Loucy (cell line): ENCODE measurements at regions not wholly inside any gene's neighbourhood (a gene's known extent, or its start where the extent isn't known, plus 50 kb on each side); places are given as distances from the start of the nearest gene placed in this dataset.

Source experiments
- H2AFZ ChIP-seq: fragments of 200-600 bp; sonication (generic); 2 replicates; pipeline ENCODE4 v1.6.0; 2016; ENCODE audit warnings: antibody characterized with exemption, mild to moderate bottlenecking, low read length, moderate library complexity
- H3F3A ChIP-seq: fragments of 200-600 bp; 2 replicates; pipeline ENCODE4 v1.6.0; 2016; ENCODE audit warnings: antibody characterized with exemption, low read depth, mild to moderate bottlenecking
- H3K27me3 ChIP-seq: fragments of 200-600 bp; sonication (generic); 2 replicates; pipeline ENCODE4 v1.6.1; 2014; ENCODE audit warnings: low read length, mild to moderate bottlenecking; ENCODE audit not compliant: insufficient read depth, poor library complexity, severe bottlenecking
- H3K36me3 ChIP-seq: fragments of 200-600 bp; sonication (generic); 2 replicates; pipeline ENCODE4 v1.6.1; 2016; ENCODE audit warnings: low read length; ENCODE audit not compliant: insufficient read depth
- H3K4me1 ChIP-seq: fragments of 200-600 bp; sonication (generic); 2 replicates; pipeline ENCODE4 v1.5.1; 2014; ENCODE audit warnings: low read length, mild to moderate bottlenecking; ENCODE audit not compliant: insufficient read depth, poor library complexity, severe bottlenecking
- H3K4me2 ChIP-seq: fragments of 200-600 bp; sonication (generic); 2 replicates; pipeline ENCODE4 v1.6.0; 2014; ENCODE audit warnings: antibody characterized with exemption, low read length, low read depth, mild to moderate bottlenecking; ENCODE audit not compliant: poor library complexity, severe bottlenecking
- H3K4me3 ChIP-seq: fragments of 200-600 bp; sonication (generic); 2 replicates; pipeline ENCODE4 v1.5.1; 2014; ENCODE audit warnings: low read length, mild to moderate bottlenecking, mixed read lengths; ENCODE audit not compliant: poor library complexity, severe bottlenecking
- H3K79me2 ChIP-seq: fragments of 200-600 bp; sonication (generic); 2 replicates; pipeline ENCODE4 v1.6.1; 2014; ENCODE audit warnings: low read length; ENCODE audit not compliant: insufficient read depth
- H3K9ac ChIP-seq: fragments of 200-600 bp; sonication (generic); 2 replicates; pipeline ENCODE4 v1.6.0; 2014; ENCODE audit warnings: mild to moderate bottlenecking, low read depth, low read length, moderate library complexity; ENCODE audit not compliant: poor library complexity, severe bottlenecking
- H3K9me2 ChIP-seq: fragments of 200-600 bp; sonication (generic); replicated peaks from 2 replicates; pipeline ENCODE4 v1.6.1; 2016; ENCODE audit warnings: low read depth, low read length, mixed read lengths
- H3K9me3 ChIP-seq: fragments of 200-600 bp; sonication (generic); 2 replicates; pipeline ENCODE4 v1.6.1; 2014; ENCODE audit warnings: mild to moderate bottlenecking, antibody characterized with exemption, low read length, low read depth; ENCODE audit not compliant: insufficient read depth
- H4K20me1 ChIP-seq: fragments of 200-600 bp; sonication (generic); 2 replicates; pipeline ENCODE4 v1.6.0; 2014; ENCODE audit warnings: antibody characterized with exemption, low read length, mild to moderate bottlenecking; ENCODE audit not compliant: insufficient read depth, poor library complexity, severe bottlenecking
- EZH2phosphoT487 ChIP-seq: fragments of 200-600 bp; IDR thresholded peaks from 2 replicates; pipeline ENCODE4 v1.6.1; 2018; ENCODE audit warnings: antibody characterized with exemption, mild to moderate bottlenecking, moderate library complexity, borderline replicate concordance
- TF ChIP-seq, protein P1 (sequence below): fragments of 200-600 bp; sonication (generic); conservative IDR thresholded peaks from 2 replicates; pipeline ENCODE4 v1.5.1; 2014; ENCODE audit warnings: mild to moderate bottlenecking, antibody characterized with exemption, low read length

DNA sequence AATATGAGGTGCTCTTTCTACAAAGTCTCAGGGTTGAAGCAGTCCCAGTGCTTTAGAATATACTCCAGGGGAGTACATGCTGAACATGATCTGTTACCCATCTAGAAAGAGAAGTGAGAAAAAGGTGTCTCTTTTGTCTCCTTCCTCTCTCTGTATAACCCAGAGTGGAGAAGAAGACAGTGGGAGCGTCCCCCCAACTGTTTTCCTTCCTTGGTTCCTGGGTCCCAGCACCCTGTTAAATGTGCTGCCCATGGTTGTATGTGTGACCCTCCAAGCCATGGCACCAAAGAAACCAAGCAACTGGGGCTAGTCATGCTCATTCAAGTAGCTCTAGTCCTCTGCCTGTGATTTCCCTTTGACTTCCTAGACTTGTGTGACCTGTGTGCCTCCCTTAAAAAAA, 683.7 kb downstream of the TBL1XR1 start:
- Histone ChIP-seq H3K27me3 (no peaks in the 10 kb centered on the region), H4K20me1 (no peaks in the 10 kb centered on the region), H3K4me3 (no peak overlapping the region), H3K9ac (no peak overlapping the region), H3K4me1 (no peaks in the 10 kb centered on the region), H3K4me2 (no peak overlapping the region), H3K79me2 (no peaks in the 10 kb centered on the region), H3K9me3 (peaks cover 4% of the 10 kb centered on the region; the same call in 1 of the 2 replicates), H3F3A (no peaks in the 10 kb centered on the region), H3K36me3 (no peaks in the 10 kb centered on the region), H2AFZ (no peak overlapping the region), H3K9me2 (no peaks in the 10 kb centered on the region)
- TF ChIP-seq, protein P1, sequence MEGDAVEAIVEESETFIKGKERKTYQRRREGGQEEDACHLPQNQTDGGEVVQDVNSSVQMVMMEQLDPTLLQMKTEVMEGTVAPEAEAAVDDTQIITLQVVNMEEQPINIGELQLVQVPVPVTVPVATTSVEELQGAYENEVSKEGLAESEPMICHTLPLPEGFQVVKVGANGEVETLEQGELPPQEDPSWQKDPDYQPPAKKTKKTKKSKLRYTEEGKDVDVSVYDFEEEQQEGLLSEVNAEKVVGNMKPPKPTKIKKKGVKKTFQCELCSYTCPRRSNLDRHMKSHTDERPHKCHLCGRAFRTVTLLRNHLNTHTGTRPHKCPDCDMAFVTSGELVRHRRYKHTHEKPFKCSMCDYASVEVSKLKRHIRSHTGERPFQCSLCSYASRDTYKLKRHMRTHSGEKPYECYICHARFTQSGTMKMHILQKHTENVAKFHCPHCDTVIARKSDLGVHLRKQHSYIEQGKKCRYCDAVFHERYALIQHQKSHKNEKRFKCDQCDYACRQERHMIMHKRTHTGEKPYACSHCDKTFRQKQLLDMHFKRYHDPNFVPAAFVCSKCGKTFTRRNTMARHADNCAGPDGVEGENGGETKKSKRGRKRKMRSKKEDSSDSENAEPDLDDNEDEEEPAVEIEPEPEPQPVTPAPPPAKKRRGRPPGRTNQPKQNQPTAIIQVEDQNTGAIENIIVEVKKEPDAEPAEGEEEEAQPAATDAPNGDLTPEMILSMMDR: no peak
- TF ChIP-seq EZH2phosphoT487: no peak

DNA sequence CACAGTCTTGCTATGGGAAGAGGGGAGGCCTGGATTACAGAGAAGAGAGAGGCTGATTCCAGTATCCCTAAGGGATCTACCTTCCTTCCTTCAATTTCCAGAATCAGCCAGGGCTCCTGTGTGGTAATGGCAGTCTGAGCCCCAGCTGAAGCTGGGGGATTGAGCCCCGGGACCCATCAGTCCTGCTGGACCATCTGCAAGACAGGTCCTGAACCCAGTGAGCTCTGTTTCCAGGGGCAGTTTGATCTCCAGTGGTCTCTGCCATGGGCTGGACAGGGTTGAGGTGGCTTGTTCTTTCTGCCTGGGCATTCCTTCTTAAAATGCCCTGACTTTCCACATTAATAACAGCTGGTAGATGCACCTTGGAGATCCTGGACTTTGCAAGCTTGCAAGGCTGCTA, 685.2 kb downstream of the TBL1XR1 start:
- Histone ChIP-seq H3K27me3 (no peaks in the 10 kb centered on the region), H3F3A (no peaks in the 10 kb centered on the region), H2AFZ (no peak overlapping the region), H3K9me2 (no peaks in the 10 kb centered on the region), H4K20me1 (no peaks in the 10 kb centered on the region), H3K4me3 (no peak overlapping the region), H3K9ac (no peak overlapping the region), H3K36me3 (no peaks in the 10 kb centered on the region), H3K4me2 (no peak overlapping the region), H3K9me3 (peaks cover 4% of the 10 kb centered on the region; the same call in 1 of the 2 replicates), H3K4me1 (no peaks in the 10 kb centered on the region), H3K79me2 (no peaks in the 10 kb centered on the region)
- TF ChIP-seq EZH2phosphoT487: no peak
- TF ChIP-seq, protein P1: no peak

DNA sequence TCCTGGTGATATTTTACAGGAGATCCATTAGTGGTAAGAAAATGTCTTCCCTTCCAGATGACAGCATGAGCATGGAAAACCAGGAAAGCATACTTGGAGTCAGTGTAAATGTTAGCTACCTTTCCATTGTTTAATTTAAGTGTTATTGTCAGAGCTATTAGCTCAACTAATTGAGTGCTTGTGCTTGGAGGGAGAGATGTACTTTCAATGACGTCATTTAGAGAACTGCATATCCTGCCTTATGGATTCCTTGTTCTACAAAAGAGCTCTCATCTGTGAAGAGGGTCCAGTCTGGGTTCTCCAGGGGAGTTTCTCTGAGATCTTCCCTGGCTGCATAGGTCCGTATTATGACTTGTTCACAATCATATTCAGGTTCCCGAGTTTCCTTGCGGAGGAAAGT, 687.2 kb downstream of the TBL1XR1 start:
- H3K9me2 ChIP-seq: no peaks in the 10 kb centered on the region
- H3K4me2 ChIP-seq: no peak overlapping the region
- no peaks in the 10 kb centered on the region for H3F3A ChIP-seq
- peaks cover 4% of the 10 kb centered on the region; the same call in 1 of the 2 replicates for H3K9me3 ChIP-seq
- no peaks in the 10 kb centered on the region for H3K79me2 ChIP-seq
- H2AFZ ChIP-seq: no peak overlapping the region
- H3K36me3 ChIP-seq: no peaks in the 10 kb centered on the region
- no peaks in the 10 kb centered on the region for H3K4me1 ChIP-seq
- no peak overlapping the region for H3K9ac ChIP-seq
- no peaks in the 10 kb centered on the region for H3K27me3 ChIP-seq
- H4K20me1 ChIP-seq: no peaks in the 10 kb centered on the region
- H3K4me3 ChIP-seq: no peak overlapping the region
- TF ChIP-seq EZH2phosphoT487: no peak
- TF ChIP-seq, protein P1: no peak
